ENCODE measurements at regions not wholly inside any gene's neighbourhood (a gene's known extent, or its start where the extent isn't known, plus 50 kb on each side); places are given as distances from the start of the nearest gene placed in this dataset.

DNA sequence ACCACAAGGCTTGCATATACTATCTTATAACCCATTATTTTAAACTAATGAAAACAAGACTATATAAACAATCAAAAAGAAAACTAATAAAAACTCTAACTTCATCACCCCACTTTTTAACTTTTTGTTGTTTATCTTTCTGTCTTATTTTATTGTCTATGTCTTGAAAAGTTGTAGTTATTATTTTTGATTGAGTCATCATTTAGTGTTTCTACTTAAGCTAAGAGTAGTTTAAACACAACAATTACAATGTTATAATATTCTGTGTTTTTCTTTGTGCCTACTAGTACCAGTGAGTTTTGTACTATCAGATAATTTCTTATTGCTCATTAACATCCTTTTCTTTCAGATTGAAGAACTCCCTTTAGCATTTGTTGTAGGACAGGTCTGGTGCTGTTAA lies 318.7 kb upstream of the ATP5MC3 start:
- Histone ChIP-seq H3K4me1 (ENCODE audit: control insufficient read depth in 4 of 4, insufficient read depth in 4 of 4, low read length in 3 of 4) (no peaks in the 10 kb centered on the region), H3K4me3 (ENCODE audit: low read depth in 1 of 3, low read length in 3 of 3) (no peak overlapping the region), H3K27ac (ENCODE audit: low read depth in 1 of 2, low read length in 2 of 2) (no peak overlapping the region), H3K36me3 (ENCODE audit: control insufficient read depth in 4 of 4, insufficient read depth in 3 of 4, low read depth in 1 of 4, low read length in 3 of 4) (no peaks in the 10 kb centered on the region), H3K27me3 (ENCODE audit: control insufficient read depth in 4 of 4, insufficient read depth in 4 of 4, low read length in 3 of 4) (no peaks in the 10 kb centered on the region), H3K9me3 (ENCODE audit: control insufficient read depth in 4 of 4, low read length in 3 of 4) (peaks cover 0 to 3% (median 1%) of the 10 kb centered on the region in 4 donors), H3K9ac (ENCODE audit: low read depth in 1 of 2, low read length in 2 of 2) (no peak overlapping the region)
- no peak for DNase-seq (ENCODE audit: low spot score)
- TF ChIP-seq SP1 (IDR thresholded peaks at IDR 0.05) (no peak), YY1 (IDR thresholded peaks at IDR 0.05) (no peak), TAF1 (conservative IDR thresholded peaks at IDR 0.05) (no peak), EGR1 (IDR thresholded peaks at IDR 0.05; ENCODE audit: low read depth in 2 of 2) (no peak), FOXA2 (IDR thresholded peaks at IDR 0.05) (no peak), GABPA (IDR thresholded peaks at IDR 0.05 in 1 of 2, conservative IDR thresholded peaks at IDR 0.05 in 1 of 2) (no peak), FOXA1 (IDR thresholded peaks at IDR 0.05) (no peak), JUND (IDR thresholded peaks at IDR 0.05) (no peak), MAX (IDR thresholded peaks at IDR 0.05) (no peak), NR2F2 (IDR thresholded peaks at IDR 0.05) (no peak), HNF4G (IDR thresholded peaks at IDR 0.05) (no peak), RXRA (IDR thresholded peaks at IDR 0.05) (no peak), HNF4A (conservative IDR thresholded peaks at IDR 0.05) (no peak), RAD21 (IDR thresholded peaks at IDR 0.05) (no peak)
- TF ChIP-seq, protein P1, sequence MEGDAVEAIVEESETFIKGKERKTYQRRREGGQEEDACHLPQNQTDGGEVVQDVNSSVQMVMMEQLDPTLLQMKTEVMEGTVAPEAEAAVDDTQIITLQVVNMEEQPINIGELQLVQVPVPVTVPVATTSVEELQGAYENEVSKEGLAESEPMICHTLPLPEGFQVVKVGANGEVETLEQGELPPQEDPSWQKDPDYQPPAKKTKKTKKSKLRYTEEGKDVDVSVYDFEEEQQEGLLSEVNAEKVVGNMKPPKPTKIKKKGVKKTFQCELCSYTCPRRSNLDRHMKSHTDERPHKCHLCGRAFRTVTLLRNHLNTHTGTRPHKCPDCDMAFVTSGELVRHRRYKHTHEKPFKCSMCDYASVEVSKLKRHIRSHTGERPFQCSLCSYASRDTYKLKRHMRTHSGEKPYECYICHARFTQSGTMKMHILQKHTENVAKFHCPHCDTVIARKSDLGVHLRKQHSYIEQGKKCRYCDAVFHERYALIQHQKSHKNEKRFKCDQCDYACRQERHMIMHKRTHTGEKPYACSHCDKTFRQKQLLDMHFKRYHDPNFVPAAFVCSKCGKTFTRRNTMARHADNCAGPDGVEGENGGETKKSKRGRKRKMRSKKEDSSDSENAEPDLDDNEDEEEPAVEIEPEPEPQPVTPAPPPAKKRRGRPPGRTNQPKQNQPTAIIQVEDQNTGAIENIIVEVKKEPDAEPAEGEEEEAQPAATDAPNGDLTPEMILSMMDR (IDR thresholded peaks at IDR 0.05; ENCODE audit: low read depth, low read length, missing input control), result no peak
- TF ChIP-seq, protein P2, sequence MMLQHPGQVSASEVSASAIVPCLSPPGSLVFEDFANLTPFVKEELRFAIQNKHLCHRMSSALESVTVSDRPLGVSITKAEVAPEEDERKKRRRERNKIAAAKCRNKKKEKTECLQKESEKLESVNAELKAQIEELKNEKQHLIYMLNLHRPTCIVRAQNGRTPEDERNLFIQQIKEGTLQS (IDR thresholded peaks at IDR 0.05), result no peak
- TF ChIP-seq, protein P3, sequence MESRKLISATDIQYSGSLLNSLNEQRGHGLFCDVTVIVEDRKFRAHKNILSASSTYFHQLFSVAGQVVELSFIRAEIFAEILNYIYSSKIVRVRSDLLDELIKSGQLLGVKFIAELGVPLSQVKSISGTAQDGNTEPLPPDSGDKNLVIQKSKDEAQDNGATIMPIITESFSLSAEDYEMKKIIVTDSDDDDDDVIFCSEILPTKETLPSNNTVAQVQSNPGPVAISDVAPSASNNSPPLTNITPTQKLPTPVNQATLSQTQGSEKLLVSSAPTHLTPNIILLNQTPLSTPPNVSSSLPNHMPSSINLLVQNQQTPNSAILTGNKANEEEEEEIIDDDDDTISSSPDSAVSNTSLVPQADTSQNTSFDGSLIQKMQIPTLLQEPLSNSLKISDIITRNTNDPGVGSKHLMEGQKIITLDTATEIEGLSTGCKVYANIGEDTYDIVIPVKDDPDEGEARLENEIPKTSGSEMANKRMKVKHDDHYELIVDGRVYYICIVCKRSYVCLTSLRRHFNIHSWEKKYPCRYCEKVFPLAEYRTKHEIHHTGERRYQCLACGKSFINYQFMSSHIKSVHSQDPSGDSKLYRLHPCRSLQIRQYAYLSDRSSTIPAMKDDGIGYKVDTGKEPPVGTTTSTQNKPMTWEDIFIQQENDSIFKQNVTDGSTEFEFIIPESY (IDR thresholded peaks at IDR 0.05), result no peak
- TF ChIP-seq, protein P4, sequence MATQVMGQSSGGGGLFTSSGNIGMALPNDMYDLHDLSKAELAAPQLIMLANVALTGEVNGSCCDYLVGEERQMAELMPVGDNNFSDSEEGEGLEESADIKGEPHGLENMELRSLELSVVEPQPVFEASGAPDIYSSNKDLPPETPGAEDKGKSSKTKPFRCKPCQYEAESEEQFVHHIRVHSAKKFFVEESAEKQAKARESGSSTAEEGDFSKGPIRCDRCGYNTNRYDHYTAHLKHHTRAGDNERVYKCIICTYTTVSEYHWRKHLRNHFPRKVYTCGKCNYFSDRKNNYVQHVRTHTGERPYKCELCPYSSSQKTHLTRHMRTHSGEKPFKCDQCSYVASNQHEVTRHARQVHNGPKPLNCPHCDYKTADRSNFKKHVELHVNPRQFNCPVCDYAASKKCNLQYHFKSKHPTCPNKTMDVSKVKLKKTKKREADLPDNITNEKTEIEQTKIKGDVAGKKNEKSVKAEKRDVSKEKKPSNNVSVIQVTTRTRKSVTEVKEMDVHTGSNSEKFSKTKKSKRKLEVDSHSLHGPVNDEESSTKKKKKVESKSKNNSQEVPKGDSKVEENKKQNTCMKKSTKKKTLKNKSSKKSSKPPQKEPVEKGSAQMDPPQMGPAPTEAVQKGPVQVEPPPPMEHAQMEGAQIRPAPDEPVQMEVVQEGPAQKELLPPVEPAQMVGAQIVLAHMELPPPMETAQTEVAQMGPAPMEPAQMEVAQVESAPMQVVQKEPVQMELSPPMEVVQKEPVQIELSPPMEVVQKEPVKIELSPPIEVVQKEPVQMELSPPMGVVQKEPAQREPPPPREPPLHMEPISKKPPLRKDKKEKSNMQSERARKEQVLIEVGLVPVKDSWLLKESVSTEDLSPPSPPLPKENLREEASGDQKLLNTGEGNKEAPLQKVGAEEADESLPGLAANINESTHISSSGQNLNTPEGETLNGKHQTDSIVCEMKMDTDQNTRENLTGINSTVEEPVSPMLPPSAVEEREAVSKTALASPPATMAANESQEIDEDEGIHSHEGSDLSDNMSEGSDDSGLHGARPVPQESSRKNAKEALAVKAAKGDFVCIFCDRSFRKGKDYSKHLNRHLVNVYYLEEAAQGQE (IDR thresholded peaks at IDR 0.05), result no peak
